Activated B cell treated with CpG ODN at 0.5 μM for 24 hours (primary cell): ENCODE measurements at regions not wholly inside any gene's neighbourhood (a gene's known extent, or its start where the extent isn't known, plus 50 kb on each side); places are given as distances from the start of the nearest gene placed in this dataset.

Experiments used
- ATAC-seq: fragments of 200-7000 bp; cut with Tn5 transposase; one replicate; pipeline ENCODE4 v1.10.0; 2021; ENCODE audit warnings: low read depth, mild to moderate bottlenecking, moderate library complexity
- CTCF ChIA-PET: fragments of 350-600 bp; sonication (Branson Sonifier 250); formaldehyde crosslinking; loops from one replicate; lab custom pipeline; 2021; ENCODE audit warnings: antibody characterized with exemption; lab: Charles Lee
- POLR2A ChIA-PET: fragments of 350-600 bp; sonication (Branson Sonifier 250); formaldehyde crosslinking; loops from one replicate; lab custom pipeline; 2021; ENCODE audit warnings: antibody characterized with exemption; lab: Charles Lee
- DNase-seq: peaks from one replicate; pipeline ENCODE4 v3.0.0; 2022
- H3K27ac Mint-ChIP-seq: one replicate; pipeline ENCODE4 v1.8.0; 2020; ENCODE audit warnings: mixed read lengths
- H3K27me3 Mint-ChIP-seq: one replicate; pipeline ENCODE4 v1.8.0; 2021; ENCODE audit warnings: mixed read lengths
- H3K36me3 Mint-ChIP-seq: one replicate; pipeline ENCODE4 v1.8.0; 2021; ENCODE audit warnings: low read depth, mixed read lengths
- H3K4me1 Mint-ChIP-seq: one replicate; pipeline ENCODE4 v1.8.0; 2021; ENCODE audit warnings: mixed read lengths
- H3K4me3 Mint-ChIP-seq: one replicate; pipeline ENCODE4 v1.8.0; 2020; ENCODE audit warnings: mild to moderate bottlenecking, mixed read lengths
- H3K9me3 Mint-ChIP-seq: one replicate; pipeline ENCODE4 v1.8.0; 2020; ENCODE audit warnings: mixed read lengths
- intact Hi-C: fragments of 100-400 bp; cut with micrococcal nuclease; formaldehyde crosslinking; loops from one replicate; pipeline ENCODE4 v1.15.1; 2024
- TF ChIP-seq, protein P1 (sequence below): fragments of 200-600 bp; IDR thresholded peaks from one replicate; pipeline ENCODE4 v1.8.0; 2022; ENCODE audit warnings: antibody characterized with exemption, mild to moderate bottlenecking

GRCh38 chr11:119933584-119933983, 204.3 kb downstream of the TRIM29 start:
- CTCF ChIA-PET: no interaction called here
- ATAC-seq: no peak
- Mint-ChIP-seq H3K27ac (no peak overlapping the region), H3K27me3 (peaks cover 20% of the 10 kb centered on the region), H3K9me3 (no peaks in the 10 kb centered on the region), H3K36me3 (no peaks in the 10 kb centered on the region), H3K4me1 (no peaks in the 10 kb centered on the region), H3K4me3 (no peak overlapping the region)
- POLR2A ChIA-PET: no interaction called here
- no peak for DNase-seq
- intact Hi-C loops: no loop called here
- TF ChIP-seq, protein P1, sequence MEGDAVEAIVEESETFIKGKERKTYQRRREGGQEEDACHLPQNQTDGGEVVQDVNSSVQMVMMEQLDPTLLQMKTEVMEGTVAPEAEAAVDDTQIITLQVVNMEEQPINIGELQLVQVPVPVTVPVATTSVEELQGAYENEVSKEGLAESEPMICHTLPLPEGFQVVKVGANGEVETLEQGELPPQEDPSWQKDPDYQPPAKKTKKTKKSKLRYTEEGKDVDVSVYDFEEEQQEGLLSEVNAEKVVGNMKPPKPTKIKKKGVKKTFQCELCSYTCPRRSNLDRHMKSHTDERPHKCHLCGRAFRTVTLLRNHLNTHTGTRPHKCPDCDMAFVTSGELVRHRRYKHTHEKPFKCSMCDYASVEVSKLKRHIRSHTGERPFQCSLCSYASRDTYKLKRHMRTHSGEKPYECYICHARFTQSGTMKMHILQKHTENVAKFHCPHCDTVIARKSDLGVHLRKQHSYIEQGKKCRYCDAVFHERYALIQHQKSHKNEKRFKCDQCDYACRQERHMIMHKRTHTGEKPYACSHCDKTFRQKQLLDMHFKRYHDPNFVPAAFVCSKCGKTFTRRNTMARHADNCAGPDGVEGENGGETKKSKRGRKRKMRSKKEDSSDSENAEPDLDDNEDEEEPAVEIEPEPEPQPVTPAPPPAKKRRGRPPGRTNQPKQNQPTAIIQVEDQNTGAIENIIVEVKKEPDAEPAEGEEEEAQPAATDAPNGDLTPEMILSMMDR: no peak

DNA sequence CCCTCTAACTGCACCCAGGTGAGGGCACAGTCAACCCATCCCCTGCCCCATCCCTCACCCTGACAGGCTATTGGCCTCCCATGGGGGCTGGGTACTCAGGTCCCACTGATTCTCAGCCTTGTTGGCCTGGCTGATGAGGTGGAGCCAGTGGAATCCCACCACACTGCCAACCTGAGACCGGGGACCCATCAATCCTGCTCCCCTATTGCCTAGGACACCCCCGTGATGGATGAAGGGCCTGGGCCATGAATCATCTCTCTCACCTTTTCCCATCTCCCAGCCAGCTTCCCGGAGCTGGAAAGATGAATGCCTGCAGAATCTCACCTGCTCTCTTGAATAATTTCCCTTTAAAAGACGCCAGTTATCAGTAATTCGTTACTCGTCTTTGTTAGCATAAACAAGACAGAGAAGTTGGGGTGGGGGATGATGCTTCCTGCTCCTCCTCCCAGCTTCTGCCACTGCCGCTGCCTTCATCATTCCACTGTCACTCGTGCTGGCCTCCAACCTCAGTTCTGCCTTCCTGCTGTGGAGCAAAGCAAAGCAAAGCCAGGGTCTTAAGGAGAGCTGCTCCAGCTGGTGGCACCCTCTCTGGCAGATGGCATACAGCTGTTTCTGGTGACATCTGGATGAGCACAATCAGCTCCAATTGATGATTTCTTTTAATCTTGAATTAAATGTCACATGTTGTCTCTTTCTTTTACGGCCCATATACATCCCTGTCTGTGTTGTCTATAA, 204.0 kb upstream of the NECTIN1 start:
- TF ChIP-seq, protein P1: no peak
- intact Hi-C loops: no loop called here
- ChIA-PET POLR2A (no interaction called here), CTCF (no interaction called here)
- Mint-ChIP-seq H3K36me3 (no peaks in the 10 kb centered on the region), H3K4me1 (no peaks in the 10 kb centered on the region), H3K27me3 (peaks cover 20% of the 10 kb centered on the region), H3K9me3 (no peaks in the 10 kb centered on the region), H3K4me3 (no peak overlapping the region), H3K27ac (no peak overlapping the region)
- ATAC-seq: no peak
- no peak for DNase-seq

GRCh38 chr11:119928047-119928446, 199.0 kb upstream of the NECTIN1 start:
- H3K4me3 Mint-ChIP-seq: no peak overlapping the region

GRCh38 chr11:119924017-119924416, 195.0 kb upstream of the NECTIN1 start:
- H3K9me3 Mint-ChIP-seq: no peaks in the 10 kb centered on the region
- H3K36me3 Mint-ChIP-seq: no peaks in the 10 kb centered on the region
- POLR2A ChIA-PET: no interaction called here
- H3K4me1 Mint-ChIP-seq: no peaks in the 10 kb centered on the region
- H3K4me3 Mint-ChIP-seq: no peak overlapping the region
- H3K27ac Mint-ChIP-seq: no peak overlapping the region
- CTCF ChIA-PET: no interaction called here
- TF ChIP-seq, protein P1: no peak
- ATAC-seq (no peak), DNase-seq (no peak)
- peaks cover 7% of the 10 kb centered on the region for H3K27me3 Mint-ChIP-seq
- intact Hi-C loops: no loop called here

More at GRCh38 chr11:119928047-119928446, 199.0 kb upstream of the NECTIN1 start:
- H3K36me3 Mint-ChIP-seq: no peaks in the 10 kb centered on the region
- H3K27ac Mint-ChIP-seq: no peak overlapping the region
- ChIA-PET CTCF (no interaction called here), POLR2A (no interaction called here)
- TF ChIP-seq, protein P1: no peak
- H3K9me3 Mint-ChIP-seq: no peaks in the 10 kb centered on the region
- peaks cover 16% of the 10 kb centered on the region for H3K27me3 Mint-ChIP-seq
- ATAC-seq: no peak
- no peaks in the 10 kb centered on the region for H3K4me1 Mint-ChIP-seq
- DNase-seq: no peak
- intact Hi-C loops: no loop called here

GRCh38 chr11:119921571-119921970, 192.6 kb upstream of the NECTIN1 start:
- intact Hi-C loops: no loop called here
- DNase-seq (no peak), ATAC-seq (no peak)
- no peak overlapping the region for H3K27ac Mint-ChIP-seq
- ChIA-PET POLR2A (no interaction called here), CTCF (no interaction called here)
- no peak overlapping the region for H3K4me3 Mint-ChIP-seq
- no peaks in the 10 kb centered on the region for H3K36me3 Mint-ChIP-seq
- no peaks in the 10 kb centered on the region for H3K4me1 Mint-ChIP-seq
- peaks cover 7% of the 10 kb centered on the region for H3K27me3 Mint-ChIP-seq
- H3K9me3 Mint-ChIP-seq: no peaks in the 10 kb centered on the region
- TF ChIP-seq, protein P1: no peak
